ENCODE measurements at regions not wholly inside any gene's neighbourhood (a gene's known extent, or its start where the extent isn't known, plus 50 kb on each side); places are given as distances from the start of the nearest gene placed in this dataset.
A peak's percentile ranks its signal among the peaks of the same experiment; 100 is the strongest.
"Not testable (repeated sequence)": the region's sequence is repeated elsewhere in the genome, so short reads cannot be mapped to it uniquely, and the experiment has no call there.

DNA sequence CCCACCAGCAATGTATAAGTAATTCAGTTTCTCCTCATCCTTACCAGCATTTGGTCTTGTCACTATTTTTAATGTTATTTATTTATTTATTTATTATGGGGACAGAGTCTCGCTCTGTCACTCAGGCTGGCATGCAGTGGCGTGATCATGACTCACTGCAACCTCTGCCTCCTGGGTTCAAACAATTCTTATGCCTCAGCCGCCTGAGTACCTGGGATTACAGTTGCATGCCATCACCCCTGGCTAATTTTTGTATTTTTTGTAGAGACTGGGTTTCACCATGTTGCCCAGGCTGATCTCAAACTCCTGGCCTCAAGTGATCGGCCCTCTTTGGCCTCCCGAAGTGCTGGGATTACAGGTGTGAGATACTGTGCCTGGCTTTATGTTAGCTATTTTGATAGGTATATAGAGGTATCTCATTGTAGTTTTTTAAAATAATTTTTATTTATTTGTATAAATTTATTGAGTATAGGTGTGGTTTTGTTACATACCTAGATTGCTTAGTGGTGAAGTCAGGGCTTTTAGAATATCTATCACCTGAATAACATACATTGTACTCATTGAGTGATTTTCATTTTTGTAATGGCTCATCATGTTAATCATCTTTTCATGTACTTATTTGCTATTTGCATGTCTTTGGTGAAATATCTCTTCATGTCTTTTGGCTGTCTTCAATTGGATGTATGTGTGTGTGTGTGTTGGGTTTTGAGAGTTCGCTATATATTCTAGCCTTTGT lies 53.3 kb downstream of the TANC2 start:
- DNase-seq (ENCODE audit: low read depth), result no peak

DNA sequence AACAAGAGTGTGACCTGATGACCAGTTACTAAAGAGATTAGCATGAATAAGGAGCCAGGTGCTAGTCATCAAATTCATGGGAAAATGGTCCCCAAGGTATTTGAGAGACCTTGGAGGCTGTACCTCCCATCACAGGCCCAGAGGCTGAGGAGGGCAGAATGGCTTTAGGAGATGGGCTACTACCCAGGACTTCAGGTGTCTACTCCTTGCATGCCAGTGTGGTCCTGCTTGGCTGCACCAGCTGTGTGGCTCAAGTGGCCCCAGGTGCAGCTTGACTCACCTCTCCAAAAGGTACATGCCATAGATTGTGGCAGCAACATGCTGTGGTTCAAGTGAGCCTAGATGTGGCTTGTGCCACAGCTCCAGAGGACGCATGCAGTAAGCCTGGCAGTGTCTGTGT lies 56.5 kb downstream of the TANC2 start:
- no peak for DNase-seq (ENCODE audit: low read depth)

DNA sequence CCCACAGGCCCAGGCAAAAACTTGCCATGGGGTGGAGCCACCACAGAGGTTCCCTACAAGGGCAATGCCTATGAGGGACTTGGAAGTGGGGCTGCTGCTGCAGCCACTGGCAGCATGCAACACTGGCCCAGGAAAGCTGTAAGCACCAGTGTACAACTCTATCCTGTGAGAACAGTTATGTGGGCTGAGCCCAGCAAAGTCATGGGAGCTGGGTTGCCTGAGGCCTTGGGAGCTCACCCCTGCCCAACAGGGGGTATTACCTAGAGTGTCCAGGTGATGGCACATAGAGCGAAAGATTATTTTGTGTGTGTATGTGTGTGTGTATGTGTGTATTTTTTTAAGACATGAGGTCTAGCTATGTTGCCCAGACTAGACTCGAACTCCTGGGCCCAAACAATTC lies 57.0 kb downstream of the TANC2 start:
- DNase-seq (ENCODE audit: low read depth), result no peak

DNA sequence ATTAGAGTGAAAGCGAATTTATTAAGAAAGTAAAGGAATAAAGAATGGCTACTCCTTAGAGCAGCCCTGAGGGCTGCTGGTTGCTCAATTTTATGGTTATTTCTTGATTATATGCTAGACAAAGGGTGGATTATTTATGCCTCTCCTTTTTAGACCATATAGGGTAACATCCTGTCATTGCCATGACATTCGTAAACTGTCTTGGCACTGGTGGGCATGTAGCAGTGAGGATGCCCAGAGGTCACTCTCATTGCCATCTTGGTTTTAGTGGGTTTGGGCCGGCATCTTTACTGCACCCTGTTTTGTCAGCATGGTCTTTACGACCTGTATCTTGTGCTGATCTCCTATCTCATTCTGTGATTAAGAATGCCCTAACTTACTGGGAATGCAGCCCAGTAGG lies 58.2 kb downstream of the TANC2 start:
- no peak for DNase-seq (ENCODE audit: low read depth)

DNA sequence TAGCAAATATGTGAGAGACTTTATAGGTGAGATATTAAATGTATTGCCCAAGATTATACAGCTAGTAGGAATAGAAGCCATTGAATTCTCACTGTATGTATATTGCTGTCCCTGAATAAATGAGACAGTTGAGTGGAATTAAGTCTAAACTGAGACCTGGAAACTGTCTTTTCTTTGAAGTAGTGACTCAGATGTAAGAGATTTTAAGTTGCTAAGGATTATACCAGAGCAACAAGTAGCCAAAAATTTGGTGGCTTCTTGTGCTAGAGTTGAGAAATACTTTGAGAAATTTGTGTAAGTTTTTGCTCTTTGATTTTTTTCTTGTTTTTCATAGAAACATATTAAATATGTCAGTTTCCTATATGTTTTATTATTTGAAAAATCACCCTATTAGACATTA lies 58.7 kb downstream of the TANC2 start:
- DNase-seq (ENCODE audit: low read depth), result peak; percentile 35

DNA sequence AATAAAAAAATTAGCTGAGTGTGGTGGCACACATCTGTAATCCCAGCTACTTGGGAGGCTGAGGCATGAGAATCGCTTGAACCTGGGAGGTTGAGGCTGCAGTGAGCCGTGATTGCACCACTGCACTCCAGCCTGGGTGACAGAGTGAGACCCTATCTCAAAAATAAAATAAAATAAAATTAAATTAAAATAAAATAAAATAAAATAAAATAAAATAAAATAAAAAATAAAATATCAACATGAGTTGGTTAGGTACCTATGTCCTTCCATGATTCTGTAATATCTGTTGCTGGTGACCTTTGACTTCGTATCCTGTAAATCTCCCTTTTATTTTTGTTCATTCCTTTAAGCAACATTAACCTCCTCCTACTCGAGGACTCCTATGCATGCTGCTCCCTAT lies 59.6 kb downstream of the TANC2 start:
- DNase-seq (ENCODE audit: low read depth), result not testable (repeated sequence)

DNA sequence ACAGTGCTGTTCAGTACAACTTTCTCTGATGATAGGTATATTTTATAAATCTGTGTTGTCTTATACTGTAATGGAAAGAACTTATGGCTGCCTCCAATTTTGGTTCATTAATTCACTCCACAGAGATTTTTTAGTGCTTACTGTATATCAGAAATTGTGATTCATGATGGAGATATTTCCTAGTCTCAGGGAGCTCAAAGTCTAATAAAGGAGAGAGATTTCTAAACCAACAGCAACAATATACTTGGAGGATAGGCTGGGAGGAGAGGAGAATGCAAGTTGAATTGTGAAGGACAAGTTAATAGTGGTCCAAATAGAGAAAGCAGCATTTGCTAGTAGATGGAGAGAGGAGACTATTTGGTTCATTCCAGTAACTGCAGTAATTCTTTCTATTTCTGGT lies 63.5 kb downstream of the TANC2 start:
- peak; percentile 42 for DNase-seq (ENCODE audit: low read depth)

DNA sequence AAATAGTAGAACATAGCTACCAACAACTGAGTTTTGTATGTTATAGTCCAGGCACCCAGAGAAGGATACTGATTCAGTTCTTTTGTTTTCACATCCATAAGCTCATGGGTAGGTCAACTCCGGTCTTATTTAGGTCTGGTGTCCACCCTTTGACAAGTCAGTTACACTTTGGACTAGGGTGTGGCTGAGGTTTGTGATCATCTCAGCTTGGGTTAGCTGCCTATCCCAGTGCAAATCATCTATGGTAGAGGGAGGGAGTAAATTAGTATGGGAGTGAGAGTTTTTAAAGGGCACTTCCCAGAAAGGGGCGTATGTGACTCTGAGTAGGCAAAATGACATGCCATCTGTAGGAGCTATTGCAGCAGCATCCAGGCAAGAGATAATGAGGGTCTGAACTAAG lies 66.1 kb downstream of the TANC2 start:
- no peak for DNase-seq (ENCODE audit: low read depth)

DNA sequence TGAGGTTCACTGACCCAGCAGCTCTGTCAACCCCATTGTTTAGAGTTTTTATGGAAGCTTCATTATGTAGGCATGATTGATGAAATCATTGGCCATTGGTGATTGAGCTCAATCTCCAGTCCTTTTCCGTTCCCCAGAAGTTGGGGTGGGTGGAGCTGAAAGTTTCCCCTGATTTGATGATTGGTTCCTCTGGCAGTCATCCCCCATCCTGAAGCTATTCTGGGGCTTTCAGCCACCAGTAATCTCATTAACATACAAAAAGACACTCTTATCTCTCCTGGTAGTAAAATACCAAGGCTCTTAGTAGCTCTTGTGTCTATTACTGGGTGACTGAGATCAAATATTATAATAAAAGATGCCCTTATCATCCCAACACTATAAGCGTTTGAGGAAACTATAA lies 67.1 kb downstream of the TANC2 start:
- no peak for DNase-seq (ENCODE audit: low read depth)

DNA sequence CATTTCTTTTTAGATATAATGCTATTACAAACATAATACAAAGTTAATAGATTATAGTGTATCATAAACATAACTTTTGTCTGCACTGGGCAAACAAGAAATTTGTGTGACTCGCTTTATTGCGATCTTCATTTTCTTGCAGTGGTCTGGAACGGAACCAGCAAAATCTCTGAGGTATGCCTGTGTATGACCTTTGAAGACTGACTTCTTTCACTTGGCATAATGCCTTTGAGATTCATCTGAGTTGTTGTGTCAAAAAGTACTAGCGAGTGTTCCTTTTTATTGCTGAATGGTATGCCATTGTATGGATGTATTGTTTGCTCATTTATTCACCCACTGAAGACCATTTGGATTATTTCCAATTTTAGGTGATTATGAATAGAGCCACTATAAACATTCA lies 69.2 kb downstream of the TANC2 start:
- DNase-seq (ENCODE audit: low read depth), result peak; percentile 32

DNA sequence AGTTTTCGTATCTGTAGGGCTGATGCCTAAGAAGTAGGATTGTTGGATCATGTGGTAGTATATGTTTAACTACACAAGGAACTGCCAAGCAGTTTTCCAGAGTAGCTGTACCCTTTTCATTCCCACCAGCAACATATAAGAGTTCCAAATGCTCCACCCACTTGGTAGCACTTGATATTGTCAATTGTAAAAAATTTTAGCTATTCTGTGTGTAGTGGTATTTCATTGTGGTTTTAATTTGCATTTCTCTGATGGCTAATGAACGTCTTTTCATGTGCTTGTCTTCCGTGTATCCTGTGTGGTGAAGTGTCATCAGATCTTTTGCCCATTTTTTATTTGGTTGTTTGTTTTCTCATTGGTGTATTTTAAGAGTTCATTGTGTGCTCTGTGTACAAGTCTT lies 69.7 kb downstream of the TANC2 start:
- no peak for DNase-seq (ENCODE audit: low read depth)

DNA sequence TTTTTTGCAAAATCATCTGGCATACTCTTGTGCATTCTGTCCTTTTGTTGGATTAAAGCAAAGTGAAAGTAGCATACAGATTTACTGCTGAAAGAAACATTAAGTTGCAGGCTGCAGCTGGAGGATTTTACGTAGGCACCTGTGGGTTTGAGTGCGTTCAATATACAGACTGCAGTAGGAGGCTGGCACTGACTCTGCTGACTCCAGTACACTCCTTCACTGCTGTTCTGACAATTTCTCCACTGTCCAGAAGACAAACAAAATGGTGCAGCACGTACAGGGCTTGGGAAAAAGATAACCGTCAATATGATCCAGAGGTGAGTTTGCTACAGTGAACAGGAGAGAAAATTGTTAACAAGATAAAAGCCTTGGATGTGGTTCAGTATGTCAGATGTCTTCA lies 73.3 kb downstream of the TANC2 start:
- no peak for DNase-seq (ENCODE audit: low read depth)

DNA sequence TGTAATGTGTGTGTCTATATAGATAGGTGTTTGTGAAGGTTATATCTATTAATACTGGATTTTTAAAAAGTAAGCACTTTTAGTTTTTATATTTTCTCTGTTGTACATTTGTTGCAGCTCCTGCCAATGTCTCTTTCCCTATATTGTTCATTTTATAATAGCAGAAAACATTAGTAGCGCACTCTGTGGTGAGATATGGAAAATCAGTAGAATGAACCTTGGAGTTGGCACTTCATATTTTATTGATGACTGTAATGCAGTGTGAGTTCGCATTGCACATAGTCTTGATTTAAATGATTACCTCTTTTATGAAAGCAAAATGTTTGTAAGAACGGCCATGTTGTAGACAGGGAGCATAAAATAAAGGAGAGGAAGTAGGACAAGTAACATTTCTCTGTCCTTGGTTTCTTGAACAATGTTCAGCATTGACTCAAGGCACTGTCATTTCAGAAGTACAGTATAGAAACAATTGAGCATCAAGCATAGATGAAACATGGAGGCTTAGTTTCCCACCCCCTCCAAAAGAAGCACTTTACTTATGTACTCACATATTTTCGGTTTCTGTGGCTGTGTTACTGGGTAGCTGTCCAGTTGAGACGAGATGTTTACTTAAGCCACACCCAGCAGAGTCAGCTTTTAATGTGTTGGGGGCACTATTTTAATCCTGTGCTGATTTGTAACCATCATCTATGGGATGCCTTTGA lies 74.0 kb downstream of the TANC2 start:
- DNase-seq (ENCODE audit: low read depth), result no peak

DNA sequence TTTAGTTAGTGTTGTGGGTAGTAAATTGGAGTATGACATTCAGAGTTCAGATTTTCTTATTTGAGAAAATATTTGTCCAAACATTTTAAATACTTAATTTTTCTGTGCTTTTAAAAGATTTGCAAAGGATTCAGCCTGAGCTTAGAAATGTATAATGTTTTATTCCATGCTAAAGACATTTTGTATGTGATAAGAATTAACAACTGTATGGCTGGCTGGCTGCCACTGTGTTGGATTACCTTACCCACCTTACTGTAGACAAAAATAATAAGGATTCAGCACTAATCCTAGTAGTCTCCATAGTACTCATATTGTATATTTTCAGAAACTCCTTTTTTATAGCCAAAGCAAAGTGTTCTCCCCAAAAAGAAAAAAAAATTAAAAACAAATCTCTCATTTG lies 74.8 kb downstream of the TANC2 start:
- DNase-seq (ENCODE audit: low read depth), result no peak

DNA sequence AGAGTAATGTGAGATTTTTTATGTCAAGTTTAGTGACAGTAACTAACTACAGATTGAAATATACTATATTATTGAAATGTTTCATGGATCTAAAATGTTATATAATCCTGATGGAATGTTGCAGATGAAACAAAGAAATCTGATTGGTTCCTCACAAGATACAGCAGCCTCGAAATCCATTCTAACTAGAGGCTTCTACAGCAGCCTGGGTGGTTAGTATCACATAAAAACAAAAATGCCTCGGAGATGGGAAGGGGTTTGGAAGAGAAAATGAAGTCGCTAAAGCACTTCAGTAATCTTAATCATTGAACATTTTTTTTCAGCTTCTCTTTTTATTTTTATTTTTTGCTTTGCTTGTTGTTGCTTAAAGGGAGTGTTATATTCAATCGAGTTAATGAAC lies 75.2 kb downstream of the TANC2 start:
- no peak for DNase-seq (ENCODE audit: low read depth)

DNA sequence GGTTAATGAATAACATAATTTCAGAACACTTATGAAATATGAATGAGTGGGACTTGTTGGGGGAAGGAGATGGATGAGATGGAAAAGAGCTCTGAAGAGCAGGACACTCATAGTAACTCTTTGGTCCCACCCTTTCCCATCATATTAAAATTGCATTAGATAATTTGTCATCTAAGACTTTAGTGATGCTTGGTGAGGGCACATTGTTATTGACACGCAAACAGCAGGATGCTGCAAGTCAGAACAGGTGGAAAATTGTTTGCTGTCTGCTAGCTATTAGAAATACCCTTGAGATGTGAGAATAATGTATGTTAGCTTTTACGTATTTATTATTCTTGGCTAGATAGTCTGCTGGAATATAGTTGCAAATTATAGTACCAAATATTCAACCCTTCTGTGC lies 75.7 kb downstream of the TANC2 start:
- DNase-seq (ENCODE audit: low read depth), result no peak

DNA sequence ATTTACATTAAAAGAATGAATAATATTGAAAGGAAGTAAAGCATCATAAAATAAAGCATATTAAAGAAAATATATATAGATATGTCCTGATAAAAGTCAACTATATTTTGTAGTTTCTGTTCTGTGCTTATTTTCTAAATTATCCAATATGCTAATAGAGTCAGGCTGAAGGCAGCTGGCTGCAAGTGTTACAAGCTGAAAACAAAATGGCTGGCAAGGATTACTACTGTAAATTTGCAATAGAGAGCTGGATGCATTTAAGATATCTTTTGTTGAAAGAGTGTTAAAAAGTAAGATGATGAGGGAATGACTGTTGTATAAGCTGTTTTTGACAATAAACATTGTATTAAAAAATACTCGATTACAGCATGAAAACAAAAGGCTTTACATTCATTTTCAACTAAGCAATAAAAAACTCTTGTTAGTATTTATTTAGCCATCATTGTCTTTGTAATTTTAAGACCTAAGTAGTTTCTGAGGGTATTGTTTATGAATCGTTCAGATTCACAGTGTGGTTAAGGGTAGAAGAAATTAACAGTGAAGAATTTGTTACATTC lies 76.3 kb downstream of the TANC2 start:
- no peak for DNase-seq (ENCODE audit: low read depth)

DNA sequence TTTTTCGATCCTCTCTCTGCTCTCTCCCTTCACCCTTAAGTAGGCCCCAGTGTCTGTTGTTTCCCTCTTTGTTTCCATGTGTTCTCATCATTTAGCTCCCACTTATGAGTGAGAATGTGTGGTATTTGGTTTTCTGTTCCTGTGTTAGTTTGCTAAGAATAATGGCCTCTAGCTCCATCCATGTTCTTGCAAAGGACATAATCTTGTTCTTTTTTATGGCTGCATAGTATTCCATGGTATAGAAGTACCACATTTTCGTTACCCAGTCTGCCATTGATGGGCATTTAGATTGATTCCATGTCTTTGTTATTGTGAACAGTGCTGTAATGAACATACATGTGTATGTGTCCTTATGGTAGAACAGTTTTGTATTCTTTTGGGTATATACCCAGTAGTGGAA lies 91.5 kb downstream of the TANC2 start:
- not testable (repeated sequence) for DNase-seq (ENCODE audit: low read depth)

DNA sequence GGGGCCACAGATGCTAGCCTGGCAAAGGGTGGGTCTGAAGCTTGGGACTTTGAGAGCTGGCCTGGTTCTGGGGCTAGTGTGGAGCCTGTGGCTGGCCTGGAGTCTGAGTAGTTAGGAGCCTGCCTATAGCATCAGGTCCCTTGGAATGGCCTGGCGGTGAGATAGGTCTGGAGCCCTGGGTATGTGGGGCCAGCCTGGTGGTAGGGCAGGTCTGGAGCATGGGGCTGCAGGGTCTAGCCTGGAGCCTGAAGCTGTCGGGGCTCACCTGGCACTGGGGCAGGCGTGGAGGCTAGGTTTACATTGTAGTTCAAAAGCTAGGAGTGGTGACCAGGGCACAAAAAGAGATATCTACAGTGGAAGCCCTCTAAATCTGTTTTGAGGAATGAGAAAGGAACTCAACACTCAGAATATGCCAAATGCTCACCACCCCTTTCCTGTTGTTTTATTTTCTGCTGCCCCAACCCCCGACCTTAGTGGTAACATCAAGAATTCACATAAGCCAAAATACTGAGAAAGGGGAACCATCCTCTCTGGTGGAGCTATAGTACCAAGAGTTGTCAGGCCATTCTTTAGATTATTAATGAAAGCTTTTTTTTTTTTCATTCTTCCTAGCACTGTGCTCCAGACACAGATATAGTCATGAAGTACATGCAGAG lies 100.3 kb downstream of the TANC2 start:
- no peak for DNase-seq (ENCODE audit: low read depth)

DNA sequence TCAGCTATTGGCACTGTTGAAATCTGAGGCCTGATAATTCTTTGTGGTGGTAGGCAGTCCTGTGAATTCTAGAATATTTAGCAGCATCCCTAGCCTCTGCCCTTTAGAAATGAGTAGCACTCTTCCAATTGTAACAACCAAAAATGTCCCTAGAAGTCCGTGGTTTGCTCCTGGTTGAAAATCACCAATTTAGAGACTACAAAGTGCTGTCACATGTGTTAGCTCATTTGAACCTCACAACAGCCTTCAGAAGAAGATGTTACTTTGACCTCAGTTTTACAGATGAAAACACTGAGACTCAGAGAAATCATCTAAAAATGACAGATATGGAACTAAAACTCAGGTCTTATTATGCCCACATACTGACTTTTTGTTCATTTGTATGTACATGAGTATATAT lies 103.2 kb downstream of the TANC2 start:
- no peak for DNase-seq (ENCODE audit: low read depth)

DNA sequence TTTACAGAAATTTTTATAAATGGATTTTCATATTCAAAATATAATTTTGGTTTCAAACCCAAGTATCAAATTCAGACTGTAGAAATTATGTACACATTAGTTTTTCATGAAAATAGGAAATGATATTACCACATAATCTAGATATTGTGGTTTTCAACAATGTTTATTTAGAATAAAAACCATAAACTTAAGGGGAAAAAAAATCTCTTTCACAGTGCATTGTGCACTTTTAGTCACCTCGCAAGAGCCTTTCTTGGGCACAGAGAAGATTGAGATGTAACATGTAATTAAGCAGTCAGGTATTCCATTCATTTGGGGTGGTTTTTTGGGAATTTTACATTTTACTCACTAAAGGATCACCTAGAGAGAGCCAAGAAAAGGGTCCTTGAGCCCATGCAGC lies 104.0 kb downstream of the TANC2 start:
- DNase-seq (ENCODE audit: low read depth), result no peak

DNA sequence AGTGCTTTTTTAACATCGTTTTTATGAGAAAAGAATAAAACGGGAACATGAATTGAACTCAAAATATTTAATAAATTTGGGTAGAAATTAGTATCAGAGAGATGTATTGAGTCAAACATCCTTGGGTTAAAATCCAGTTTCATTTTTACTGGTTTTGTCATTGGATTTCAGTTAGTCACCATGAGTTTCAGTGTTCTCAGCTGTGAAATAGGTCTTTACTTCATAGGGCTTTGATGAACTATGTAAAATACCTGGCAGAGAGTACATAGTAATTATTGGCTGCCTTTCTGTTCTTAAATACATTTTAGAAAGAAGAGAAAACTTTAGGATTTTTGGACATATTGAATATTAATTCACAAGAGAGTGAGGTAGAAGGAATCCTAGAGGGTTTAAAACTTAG lies 105.8 kb downstream of the TANC2 start:
- DNase-seq (ENCODE audit: low read depth), result no peak

DNA sequence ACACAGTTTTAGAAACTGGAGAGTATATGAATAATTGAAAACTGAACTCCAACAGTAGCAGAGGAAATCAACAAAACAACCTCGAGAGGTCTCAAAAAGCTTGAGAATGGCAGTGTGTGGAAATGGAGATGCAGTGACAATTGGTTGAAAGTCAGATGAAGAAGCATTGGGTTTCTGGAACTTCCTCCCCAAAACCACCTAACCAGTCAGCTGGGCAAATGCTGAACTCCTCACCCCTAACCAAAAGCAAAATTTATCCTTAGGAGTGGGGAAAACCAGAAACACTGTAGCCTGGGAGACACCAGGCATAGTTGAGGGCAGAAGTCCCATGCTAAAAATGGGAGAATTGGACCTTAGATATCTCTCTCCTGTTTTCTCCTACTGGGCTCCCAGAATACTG lies 109.9 kb downstream of the TANC2 start:
- no peak for DNase-seq (ENCODE audit: low read depth)
